ENCODE measurements at regions not wholly inside any gene's neighbourhood (a gene's known extent, or its start where the extent isn't known, plus 50 kb on each side); places are given as distances from the start of the nearest gene placed in this dataset.

GRCh38 chr5:2137444-2138050, 254.8 kb upstream of the IRX4 start:
- H3K27me3 ChIP-seq (ENCODE audit: insufficient read depth, low read length): peaks cover 26% of the 10 kb centered on the region; the same call in 1 of the 2 replicates
- H3K4me3 ChIP-seq (replicated peaks in 1 of 2; ENCODE audit: low read depth in 1 of 2, low read length in 2 of 2): no peak overlapping the region
- H3K4me1 ChIP-seq (ENCODE audit: control insufficient read depth in 1 of 2, insufficient read depth in 2 of 2, low read length in 2 of 2): no peaks in the 10 kb centered on the region
- intact Hi-C loops (cut with micrococcal nuclease): no loop called here
- TF ChIP-seq REST (IDR thresholded peaks at IDR 0.05; ENCODE audit: low read depth): no peak
- no peak for TF ChIP-seq CTCF (IDR thresholded peaks at IDR 0.05 in 2 of 3, conservative IDR thresholded peaks at IDR 0.05 in 1 of 3; ENCODE audit: borderline replicate concordance in 1 of 3, insufficient read depth in 1 of 3, low read depth in 2 of 3, low read length in 2 of 3)
- no peak for TF ChIP-seq TCF7L2 (IDR thresholded peaks at IDR 0.05; ENCODE audit: borderline replicate concordance, extremely low read depth, insufficient read depth, insufficient read length)
- no peak for TF ChIP-seq POLR2AphosphoS5 (IDR thresholded peaks at IDR 0.05; ENCODE audit: low read depth, low read length)
- no peak for TF ChIP-seq SRF (IDR thresholded peaks at IDR 0.05; ENCODE audit: low read depth)
- TF ChIP-seq EZH2phosphoT487 (IDR thresholded peaks at IDR 0.05; ENCODE audit: borderline replicate concordance): no peak
- TF ChIP-seq EGR1 (IDR thresholded peaks at IDR 0.05; ENCODE audit: low read depth): no peak
- H3K9me2 ChIP-seq (ENCODE audit: insufficient read depth): no peaks in the 10 kb centered on the region
- H2AFZ ChIP-seq (ENCODE audit: low read depth, low read length, poor library complexity, severe bottlenecking): no peak overlapping the region
- ChIA-PET POLR2A (no interaction called here), RAD21 (ENCODE audit: low non-redundant PET in 1 of 2, low total read pairs in 2 of 2, uncharacterized antibody in 2 of 2, unreplicated experiment in 2 of 2) (no interaction called here), CTCF (no interaction called here)
- no peaks in the 10 kb centered on the region for H3K9me3 ChIP-seq (ENCODE audit: control insufficient read depth in 1 of 2, insufficient read depth in 1 of 2, low read depth in 1 of 2, low read length in 2 of 2)
- H3K36me3 ChIP-seq (ENCODE audit: control insufficient read depth in 1 of 2, insufficient read depth in 2 of 2, low read length in 2 of 2): no peaks in the 10 kb centered on the region
- H3K79me2 ChIP-seq (ENCODE audit: insufficient read depth, low read length): no peaks in the 10 kb centered on the region
- no peak overlapping the region for H3K27ac ChIP-seq (ENCODE audit: low read depth, low read length)
- no peaks in the 10 kb centered on the region for H4K20me1 ChIP-seq (ENCODE audit: insufficient read depth)
- H3K9ac ChIP-seq (ENCODE audit: low read length): no peak overlapping the region
- no TSS peak for BruUV-seq (replicated peaks)
- no peak for ATAC-seq
- H3K4me2 ChIP-seq (ENCODE audit: low read length): no peak overlapping the region
- DNase-seq (ENCODE audit: low read depth, low spot score): no peak

Measured in HCT116 (cell line).